Chondrocyte (in vitro differentiated cells): ENCODE measurements at regions not wholly inside any gene's neighbourhood (a gene's known extent, or its start where the extent isn't known, plus 50 kb on each side); places are given as distances from the start of the nearest gene placed in this dataset.
A peak's percentile ranks its signal among the peaks of the same experiment; 100 is the strongest.
"Not testable (repeated sequence)": the region's sequence is repeated elsewhere in the genome, so short reads cannot be mapped to it uniquely, and the experiment has no call there.

Experiments used
- DNase-seq: peaks from one replicate; pipeline ENCODE4 v3.0.0; 2021; ENCODE audit warnings: mixed read lengths, low spot score
- H3K27ac Mint-ChIP-seq: one replicate; pipeline ENCODE4 v1.8.0; 2021; ENCODE audit warnings: mild to moderate bottlenecking, moderate library complexity, mixed read lengths; ENCODE audit not compliant: unreplicated experiment
- H3K27me3 Mint-ChIP-seq: 2 replicates; pipeline ENCODE4 v1.8.0; 2021; ENCODE audit warnings: low read depth, mixed read lengths
- H3K36me3 Mint-ChIP-seq: 2 replicates; pipeline ENCODE4 v1.8.0; 2021; ENCODE audit warnings: low read depth, mixed read lengths
- H3K4me1 Mint-ChIP-seq: 2 replicates; pipeline ENCODE4 v1.8.0; 2021; ENCODE audit warnings: low read depth, mild to moderate bottlenecking, mixed read lengths
- H3K4me3 Mint-ChIP-seq: one replicate; pipeline ENCODE4 v1.8.0; 2021; ENCODE audit warnings: mild to moderate bottlenecking, moderate library complexity, mixed read lengths; ENCODE audit not compliant: unreplicated experiment
- H3K9me3 Mint-ChIP-seq: 2 replicates; pipeline ENCODE4 v1.8.0; 2021; ENCODE audit warnings: low read depth, mixed read lengths
- CTCF ChIP-seq: fragments of 200-600 bp; sonication (generic); IDR thresholded peaks from 2 replicates; pipeline ENCODE4 v1.5.0; 2021; ENCODE audit warnings: antibody characterized with exemption, mild to moderate bottlenecking, moderate library complexity

GRCh38 chr10:46197050-46197449 is 89.7 kb upstream of the ANTXRL start:
- no peak for DNase-seq
- peaks cover 27% of the 10 kb centered on the region for H3K27me3 Mint-ChIP-seq
- H3K36me3 Mint-ChIP-seq: no peaks in the 10 kb centered on the region
- no peak overlapping the region for H3K4me3 Mint-ChIP-seq
- no peaks in the 10 kb centered on the region for H3K9me3 Mint-ChIP-seq
- no peak for TF ChIP-seq CTCF
- no peak overlapping the region for H3K27ac Mint-ChIP-seq
- H3K4me1 Mint-ChIP-seq: no peaks in the 10 kb centered on the region

- TF ChIP-seq CTCF: no peak
- Mint-ChIP-seq H3K27me3 (peaks cover 28% of the 10 kb centered on the region), H3K9me3 (no peaks in the 10 kb centered on the region), H3K27ac (no peak overlapping the region), H3K36me3 (no peaks in the 10 kb centered on the region), H3K4me3 (no peak overlapping the region), H3K4me1 (no peaks in the 10 kb centered on the region)
- DNase-seq: no peak
Observed at GRCh38 chr10:46198516-46198915, 88.3 kb upstream of the ANTXRL start.

GRCh38 chr10:46202405-46202804 is 84.4 kb upstream of the ANTXRL start:
- H3K4me1 Mint-ChIP-seq, H3K36me3 Mint-ChIP-seq, H3K27ac Mint-ChIP-seq, H3K4me3 Mint-ChIP-seq, DNase-seq, H3K9me3 Mint-ChIP-seq: not testable (repeated sequence)
- H3K27me3 Mint-ChIP-seq: peaks cover 16% of the 10 kb centered on the region

GRCh38 chr10:46204482-46205102 is 82.2 kb upstream of the ANTXRL start:
- DNase-seq, H3K9me3 Mint-ChIP-seq, H3K4me1 Mint-ChIP-seq, H3K4me3 Mint-ChIP-seq, H3K27ac Mint-ChIP-seq, H3K36me3 Mint-ChIP-seq: not testable (repeated sequence)
- peaks cover 12% of the 10 kb centered on the region for H3K27me3 Mint-ChIP-seq

GRCh38 chr10:46210427-46210826 is 76.4 kb upstream of the ANTXRL start:
- H3K27ac Mint-ChIP-seq, H3K4me3 Mint-ChIP-seq, H3K27me3 Mint-ChIP-seq, DNase-seq, H3K9me3 Mint-ChIP-seq, H3K36me3 Mint-ChIP-seq, H3K4me1 Mint-ChIP-seq: not testable (repeated sequence)

GRCh38 chr10:46215426-46215825 is 71.4 kb upstream of the ANTXRL start:
- Mint-ChIP-seq H3K4me3 (no peak overlapping the region), H3K27me3 (peaks cover 29% of the 10 kb centered on the region), H3K36me3 (peaks cover 1% of the 10 kb centered on the region), H3K4me1 (no peaks in the 10 kb centered on the region), H3K27ac (no peak overlapping the region), H3K9me3 (no peaks in the 10 kb centered on the region)
- no peak for TF ChIP-seq CTCF
- peak; percentile 60 for DNase-seq

GRCh38 chr10:46216003-46216634 is 70.7 kb upstream of the ANTXRL start:
- H3K27ac Mint-ChIP-seq: no peak overlapping the region
- H3K36me3 Mint-ChIP-seq: peaks cover 1% of the 10 kb centered on the region
- no peak for TF ChIP-seq CTCF
- H3K4me3 Mint-ChIP-seq: no peak overlapping the region
- DNase-seq: peak; percentile 52
- H3K9me3 Mint-ChIP-seq: no peaks in the 10 kb centered on the region
- H3K4me1 Mint-ChIP-seq: no peaks in the 10 kb centered on the region
- peaks cover 29% of the 10 kb centered on the region for H3K27me3 Mint-ChIP-seq
